ENCODE measurements at regions not wholly inside any gene's neighbourhood (a gene's known extent, or its start where the extent isn't known, plus 50 kb on each side); places are given as distances from the start of the nearest gene placed in this dataset.
A peak's percentile ranks its signal among the peaks of the same experiment; 100 is the strongest.
"Not testable (repeated sequence)": the region's sequence is repeated elsewhere in the genome, so short reads cannot be mapped to it uniquely, and the experiment has no call there.

DNA sequence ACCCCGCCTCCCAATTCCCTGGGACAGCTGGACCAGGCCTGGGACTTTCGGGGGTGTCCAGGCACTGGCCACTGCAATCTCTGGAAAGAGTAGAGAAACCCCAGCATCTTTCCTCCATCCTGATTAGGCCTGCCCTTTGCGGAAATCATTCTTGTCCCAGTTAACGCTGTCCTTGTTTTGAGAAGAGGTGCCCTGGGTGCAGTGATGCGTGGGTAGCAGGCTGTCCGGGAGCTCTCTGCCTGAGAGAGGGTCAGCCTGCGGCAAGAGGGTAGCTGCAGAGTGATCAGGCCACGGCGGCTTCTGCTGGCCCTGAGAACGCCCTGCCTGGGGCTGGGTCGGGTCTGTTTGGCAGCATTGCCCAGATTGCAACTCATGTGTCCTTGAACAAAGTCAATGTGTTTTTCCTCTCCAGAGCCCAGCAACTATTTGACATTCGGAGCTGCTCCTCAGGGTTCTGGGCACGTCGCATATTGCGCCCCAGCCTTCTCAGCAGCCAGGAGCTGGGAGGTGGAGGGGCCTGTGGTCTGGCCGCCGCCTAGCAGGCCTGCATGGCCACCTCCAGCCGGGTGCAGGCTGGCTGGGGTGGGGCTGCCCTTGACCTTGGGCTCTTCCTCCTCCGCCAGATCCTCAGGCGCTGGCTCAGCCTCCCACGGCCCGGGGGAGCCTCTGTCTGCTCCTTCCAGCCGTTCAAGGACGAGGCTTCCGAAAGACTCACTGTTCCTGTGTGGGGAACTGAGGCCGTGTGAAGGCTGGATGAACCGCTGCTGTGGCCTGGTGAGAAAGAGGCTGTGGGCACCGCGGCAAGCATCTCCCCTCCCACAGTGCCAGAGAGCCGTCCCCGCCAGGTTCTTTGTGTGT is 150.1 kb upstream of the ZNF469 start:
- DNase-seq = not testable (repeated sequence)

DNA sequence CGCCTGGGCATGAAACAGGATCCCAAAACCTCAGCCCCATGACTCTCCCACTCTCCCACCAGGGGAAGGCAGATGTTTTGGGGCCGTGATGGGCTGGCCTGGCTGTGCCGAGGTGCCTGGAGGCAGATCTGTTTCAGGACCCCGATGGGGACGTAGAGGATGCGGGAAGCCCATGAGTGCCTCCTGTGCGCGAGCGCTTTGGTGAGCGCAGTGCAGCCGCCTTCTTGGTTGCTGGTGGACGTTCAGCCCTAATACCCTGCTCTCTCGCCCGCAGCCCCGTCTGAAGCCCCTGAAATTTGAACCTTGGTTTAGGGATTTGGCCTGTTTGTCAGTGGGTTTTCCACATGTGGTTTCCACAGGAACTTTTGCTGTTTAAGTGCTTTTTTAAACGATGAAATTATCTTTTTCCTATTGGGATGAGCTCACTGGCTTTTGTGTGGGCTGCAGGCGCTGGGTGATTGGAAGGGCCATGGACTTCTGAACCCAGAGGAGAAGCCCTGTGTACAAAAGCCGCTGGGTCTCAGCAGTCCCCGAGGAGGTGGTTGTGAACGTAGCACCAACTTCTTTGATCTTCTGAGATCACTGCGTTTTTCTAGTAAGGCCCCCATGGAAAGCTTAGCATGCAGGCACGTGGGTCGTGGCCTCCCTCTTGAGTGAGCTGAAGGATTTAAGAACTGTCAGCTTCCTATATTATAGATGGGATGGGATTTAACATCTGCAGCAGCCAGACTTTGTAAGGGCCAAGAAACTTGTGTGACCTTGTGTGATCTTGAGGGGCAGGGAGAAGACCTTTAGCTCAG is 148.9 kb upstream of the ZNF469 start:
- DNase-seq = not testable (repeated sequence)

DNA sequence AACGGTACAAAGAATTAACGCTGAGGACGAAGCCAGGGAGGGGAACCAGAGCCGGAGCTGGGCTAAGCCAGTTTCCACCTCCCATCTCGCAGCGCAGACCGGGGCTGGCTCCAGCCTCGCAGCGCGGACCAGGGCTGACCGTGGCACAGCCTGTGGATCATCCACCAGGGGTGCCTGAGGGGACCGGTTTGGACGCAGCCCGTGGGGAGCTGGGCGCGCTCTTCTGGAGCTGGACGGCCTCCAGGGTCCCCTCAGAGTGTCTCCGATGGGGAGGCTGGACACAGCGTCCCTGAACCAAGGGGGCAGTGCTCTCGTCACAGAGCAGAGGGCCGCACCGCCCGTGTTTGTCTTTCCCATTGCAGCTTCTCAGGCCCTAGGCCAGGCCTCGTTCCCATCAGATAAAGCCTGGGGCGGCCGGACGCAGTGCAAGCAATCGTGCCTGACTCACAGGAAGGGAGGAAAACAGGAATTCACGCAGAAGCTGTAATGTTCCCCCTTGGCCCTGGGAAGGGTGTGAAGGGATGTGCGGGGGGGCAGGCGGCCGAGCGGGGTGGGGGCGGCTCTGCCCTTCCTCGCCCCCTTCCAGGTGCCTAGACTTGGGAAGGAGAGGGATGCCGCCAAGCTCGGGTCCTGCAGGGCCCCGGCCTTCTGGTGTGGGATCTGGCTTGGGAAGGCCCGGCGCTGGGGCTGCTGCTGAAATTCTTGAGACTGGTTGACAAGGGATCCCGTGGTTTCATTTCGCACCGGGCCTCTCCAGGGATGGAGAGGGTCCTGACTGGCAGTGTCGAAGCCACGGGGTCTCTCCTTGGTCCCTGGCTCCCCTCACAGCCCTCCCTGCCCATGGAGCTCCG is 148.1 kb upstream of the ZNF469 start:
- DNase-seq = not testable (repeated sequence)

DNA sequence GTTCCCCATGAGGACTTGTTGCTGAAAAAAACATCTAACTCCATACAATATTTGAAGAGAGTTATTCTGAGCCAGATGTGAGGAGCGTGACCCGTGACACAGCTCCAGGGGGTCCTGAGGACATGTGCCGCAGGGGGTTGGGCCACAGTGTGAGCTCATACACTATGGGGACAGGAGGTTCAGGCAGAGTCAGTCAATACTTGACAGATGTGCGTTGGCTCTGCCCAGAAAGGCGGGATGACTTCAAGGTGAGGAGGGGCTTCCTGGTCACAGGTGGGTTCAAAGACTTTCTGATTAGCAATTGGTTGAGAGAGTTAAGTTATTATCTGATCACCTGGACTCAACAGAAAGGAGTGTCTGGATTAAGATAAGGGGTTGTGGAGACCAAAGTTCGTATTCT is 147.1 kb upstream of the ZNF469 start:
- DNase-seq = not testable (repeated sequence)

DNA sequence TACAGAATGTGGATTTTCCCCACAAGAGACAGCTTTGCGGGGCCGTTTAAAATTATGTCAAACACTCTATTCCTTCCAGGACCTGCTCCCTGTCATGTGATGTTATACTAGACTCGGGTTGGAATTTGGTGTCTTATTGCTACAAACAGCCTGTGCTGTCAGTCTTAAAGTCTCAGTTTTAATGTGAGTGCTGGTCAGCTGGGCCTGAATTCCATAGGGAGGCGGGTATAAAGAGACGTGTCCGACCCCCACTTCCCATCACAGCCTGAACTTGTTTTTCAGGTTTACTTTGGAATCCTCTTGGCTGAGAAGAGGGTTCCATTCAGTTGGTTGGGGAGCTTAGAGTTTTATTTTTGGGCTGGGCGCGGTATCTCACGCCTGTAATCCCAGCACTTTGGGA is 146.5 kb upstream of the ZNF469 start:
- not testable (repeated sequence) for DNase-seq

DNA sequence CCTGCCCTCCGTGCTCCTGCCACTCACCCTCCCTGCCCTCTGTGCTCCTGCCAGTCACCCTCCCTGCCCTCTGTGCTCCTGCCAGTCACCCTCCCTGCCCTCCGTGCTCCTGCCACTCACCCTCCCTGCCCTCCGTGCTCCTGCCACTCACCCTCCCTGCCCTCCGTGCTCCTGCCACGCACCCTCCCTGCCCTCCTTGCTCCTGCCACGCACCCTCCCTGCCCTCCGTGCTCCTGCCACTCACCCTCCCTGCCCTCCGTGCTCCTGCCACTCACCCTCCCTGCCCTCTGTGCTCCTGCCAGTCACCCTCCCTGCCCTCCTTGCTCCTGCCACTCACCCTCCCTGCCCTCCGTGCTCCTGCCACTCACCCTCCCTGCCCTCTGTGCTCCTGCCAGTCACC is 145.4 kb upstream of the ZNF469 start:
- not testable (repeated sequence) for DNase-seq

DNA sequence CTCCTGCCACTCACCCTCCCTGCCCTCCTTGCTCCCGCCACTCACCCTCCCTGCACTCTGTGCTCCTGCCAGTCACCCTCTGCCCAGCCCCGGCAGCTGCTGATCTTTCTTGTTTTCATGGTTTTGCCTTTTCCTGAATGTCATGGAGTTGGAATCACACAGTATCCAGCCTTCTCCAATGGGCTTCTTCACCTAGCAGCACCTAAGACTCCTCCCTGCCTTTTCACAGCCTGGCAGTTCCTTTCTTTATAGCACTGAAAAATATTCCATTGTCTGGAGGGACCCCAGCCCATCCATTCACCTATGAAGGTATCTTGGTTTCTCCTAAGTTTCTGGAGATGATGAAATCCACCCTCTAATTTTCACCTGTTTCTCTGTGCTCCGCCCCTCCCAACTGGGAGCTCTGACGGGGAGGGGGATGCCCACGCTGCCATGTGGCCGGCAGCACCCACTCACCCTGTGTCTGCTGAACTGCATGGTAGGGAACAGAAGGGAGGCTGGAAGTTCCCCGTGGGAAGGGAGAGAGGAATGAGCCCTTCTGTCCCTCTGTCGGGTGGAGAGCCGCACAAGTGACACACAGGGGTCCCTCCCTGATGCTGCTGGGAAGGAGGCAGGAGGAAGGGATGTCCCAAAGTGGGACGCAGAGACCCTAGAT is 144.9 kb upstream of the ZNF469 start:
- DNase-seq = not testable (repeated sequence)

DNA sequence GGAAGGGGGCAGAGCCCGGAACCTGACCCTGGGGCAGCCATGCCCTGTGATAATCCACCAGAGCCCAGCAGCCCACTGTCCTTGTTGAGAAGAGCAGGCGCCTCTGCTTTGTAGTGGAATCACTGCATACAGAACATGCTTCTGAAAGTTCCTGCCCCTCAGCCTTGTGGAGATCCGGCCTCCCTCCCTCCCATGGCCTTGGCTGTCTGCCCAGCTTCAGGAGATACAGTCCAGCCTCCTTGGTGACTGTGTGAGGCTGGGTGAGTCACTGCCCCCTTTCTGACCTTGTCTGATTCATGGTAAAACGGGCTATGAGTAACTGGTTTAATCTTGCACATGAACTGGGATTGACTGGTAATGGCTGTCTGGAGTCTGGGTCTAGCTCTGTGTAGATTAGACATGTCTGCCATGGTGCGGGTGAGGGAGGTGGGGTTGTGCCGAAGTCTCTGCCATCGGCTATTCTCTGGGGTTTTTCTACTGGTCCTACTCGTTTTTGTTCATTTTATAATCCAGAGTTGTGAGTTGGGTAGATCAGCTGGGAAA is 144.0 kb upstream of the ZNF469 start:
- DNase-seq = peak; percentile 60

DNA sequence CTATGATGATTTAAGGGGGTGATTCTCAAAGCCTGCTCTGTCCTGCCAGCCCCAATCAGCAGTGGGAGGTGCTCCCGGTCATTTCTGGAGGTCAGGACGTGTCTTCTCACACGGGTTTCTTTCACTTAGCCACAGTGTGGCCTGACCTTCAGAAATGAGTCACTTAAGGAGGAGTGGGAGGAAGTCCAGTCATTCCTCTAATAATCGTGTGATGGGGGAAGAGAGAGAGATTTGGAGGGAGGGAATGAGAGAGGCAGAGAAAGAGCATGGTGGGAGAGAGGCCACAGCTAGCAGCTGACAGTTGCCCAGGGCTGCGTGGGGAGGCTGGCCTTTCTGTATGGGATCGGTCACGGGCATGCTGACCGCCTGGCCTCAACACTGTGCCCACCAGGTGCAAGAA is 142.6 kb upstream of the ZNF469 start:
- not testable (repeated sequence) for DNase-seq

DNA sequence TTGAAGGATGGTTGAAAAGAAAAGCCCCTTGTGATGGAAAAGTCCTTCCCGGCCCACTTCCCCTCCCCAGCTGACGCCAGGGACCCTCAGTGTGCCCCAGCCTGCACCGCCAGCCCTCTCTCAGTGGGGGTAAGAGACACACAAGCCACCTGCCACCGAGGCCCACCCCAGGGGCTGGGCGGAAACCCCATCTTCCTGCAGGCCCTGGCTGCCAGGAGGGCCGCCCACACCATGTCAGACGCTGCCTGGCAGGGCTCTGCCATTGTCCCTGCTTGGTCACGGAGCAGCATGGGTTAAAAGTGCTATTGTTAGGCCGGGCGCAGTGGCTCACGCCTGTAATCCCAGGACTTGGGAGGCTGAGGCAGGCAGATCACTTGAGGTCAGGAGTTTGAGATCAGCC is 142.0 kb upstream of the ZNF469 start:
- DNase-seq = not testable (repeated sequence)

DNA sequence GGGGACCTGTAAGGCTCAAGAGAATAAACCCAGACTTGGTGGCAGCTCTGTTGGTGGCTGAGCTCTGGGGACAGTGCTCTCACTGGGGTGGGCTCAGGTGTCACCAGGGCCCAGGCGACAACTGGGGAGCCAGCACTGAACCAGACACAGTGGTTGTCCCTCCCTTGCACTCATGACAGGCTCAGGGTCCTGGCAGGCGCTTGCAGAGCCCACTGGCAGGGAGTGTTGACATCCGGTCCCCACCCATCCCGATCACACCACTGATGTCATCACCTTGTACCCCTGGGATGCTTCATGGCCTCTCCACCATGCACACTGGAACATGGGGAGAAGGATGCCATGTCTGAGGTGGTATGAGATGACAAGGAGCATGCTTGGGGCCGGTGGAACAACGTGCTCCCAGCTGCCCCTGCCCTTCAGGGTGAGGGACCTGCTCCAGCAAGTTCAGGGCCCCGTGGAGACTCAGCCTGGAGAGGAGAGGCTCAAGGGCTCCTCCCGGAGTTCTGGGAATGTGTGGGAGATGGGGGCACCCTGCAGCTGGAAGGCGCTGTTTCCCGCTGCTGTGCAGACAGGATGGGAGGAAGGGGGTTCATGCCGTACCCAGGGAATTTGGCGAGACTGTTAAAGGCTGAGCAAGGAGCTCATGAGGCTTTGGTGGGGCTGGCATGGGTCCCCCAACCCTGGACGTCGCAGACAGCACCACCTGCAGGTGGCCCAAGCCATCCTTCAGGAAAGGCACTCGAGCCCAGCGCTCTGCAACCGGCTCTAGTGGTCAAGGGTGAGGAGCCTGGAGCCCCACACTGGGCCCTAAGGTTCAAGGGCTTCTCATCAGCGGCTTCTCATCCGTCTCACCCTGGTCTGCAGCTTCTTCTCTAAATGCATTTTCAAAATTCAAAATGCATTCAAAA is 141.1 kb upstream of the ZNF469 start:
- not testable (repeated sequence) for DNase-seq

DNA sequence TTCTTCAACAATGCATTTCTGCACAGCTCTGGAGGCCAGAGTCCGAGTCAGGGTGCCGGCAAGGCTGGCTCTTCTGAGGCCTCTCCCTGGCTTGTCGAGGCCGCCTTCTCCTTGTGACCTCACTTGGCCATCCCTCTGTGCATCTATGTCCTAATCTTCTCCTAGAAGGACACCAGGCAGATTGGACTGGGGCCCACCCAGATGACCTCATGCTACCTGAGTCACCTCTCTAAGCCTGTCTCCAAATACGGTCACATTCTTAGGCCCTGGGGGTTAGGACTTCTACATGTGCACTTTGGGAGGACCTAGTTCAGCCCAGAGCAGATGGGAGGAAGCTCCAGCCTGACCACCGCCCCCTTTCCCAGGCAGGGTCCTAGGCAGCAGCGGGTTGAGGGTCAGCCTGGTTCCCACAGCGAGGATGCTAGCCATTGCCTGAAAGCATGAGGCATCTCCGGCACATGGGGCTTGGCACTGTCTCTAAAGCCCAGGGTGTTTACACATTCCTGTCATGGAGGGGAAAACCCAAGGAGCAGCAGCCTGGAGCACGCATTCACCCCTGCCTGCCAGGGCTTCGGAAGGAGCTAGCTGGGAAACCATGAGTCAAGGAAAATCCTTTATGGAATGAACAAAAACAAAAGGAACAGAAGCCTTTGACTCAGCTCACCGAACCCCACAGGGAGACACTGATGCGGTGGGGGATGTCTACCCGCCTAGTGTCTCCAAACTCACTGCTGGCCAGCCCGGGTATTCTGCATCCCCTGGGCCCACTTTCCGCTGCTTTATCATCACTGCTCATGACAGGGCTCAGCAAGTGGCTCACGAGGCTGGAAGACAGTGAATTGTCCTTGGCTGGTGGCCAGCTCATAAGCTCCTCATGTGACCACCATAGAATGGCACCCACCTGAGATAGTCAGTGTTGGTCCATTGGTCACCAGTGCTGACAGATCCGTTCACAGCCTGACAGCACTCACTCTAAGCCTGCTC is 140.2 kb upstream of the ZNF469 start:
- not testable (repeated sequence) for DNase-seq

DNA sequence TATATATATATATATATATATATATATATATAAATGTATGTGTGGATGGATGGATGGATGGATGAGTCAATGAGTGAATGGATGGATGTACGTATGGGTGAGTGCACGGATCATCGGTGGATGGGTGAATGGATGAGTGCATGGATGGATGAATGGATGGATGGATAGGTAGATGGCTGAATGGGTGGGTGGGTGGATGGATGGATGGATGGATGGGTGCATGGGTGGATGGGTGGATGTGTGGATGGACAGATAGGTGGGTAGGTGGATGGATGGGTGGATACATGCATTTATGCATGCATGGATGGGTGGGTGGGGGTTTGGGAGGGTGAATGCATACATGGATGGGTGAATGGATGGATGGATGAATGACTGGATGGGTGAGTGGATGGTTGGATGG is 138.8 kb upstream of the ZNF469 start:
- DNase-seq = not testable (repeated sequence)

DNA sequence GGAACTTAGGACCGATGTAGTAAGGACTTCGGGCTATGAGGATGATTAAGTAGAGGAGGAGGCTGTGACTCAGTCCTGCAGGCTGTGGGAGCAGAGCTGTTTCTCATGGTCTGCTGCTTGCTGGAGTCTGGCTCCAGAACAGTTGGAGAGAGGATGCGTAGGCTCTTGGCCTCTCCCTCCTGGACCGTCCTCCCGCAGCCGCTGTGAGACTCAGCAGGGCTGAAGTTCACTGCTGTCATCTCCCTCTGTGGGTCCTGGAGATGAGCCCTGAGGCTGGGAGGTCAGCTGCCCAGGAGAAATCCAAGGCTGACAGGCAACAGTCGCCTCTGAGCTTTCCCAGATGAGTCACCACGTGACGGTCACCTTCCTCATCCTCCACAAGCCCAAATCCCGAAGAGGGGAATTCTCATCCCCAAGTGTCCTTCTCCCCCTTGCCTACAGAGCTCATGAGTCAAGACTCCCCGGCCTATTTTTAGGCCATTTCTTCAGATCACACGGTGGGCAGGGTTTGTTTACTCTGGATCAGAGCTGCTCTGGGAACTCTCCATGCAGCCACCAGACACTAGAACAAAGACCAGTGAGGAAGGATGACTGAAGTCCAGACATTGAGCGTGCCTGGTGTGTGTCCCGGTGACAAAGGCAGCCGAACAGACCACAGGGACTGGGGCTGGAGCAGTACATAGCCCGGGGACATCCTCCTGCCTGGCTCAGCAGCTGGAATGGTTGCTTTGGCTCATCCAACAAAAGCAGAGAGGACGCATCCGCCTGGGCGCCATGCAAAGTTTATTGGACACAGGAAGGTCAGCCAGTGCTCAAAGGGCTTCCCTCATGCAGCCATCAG is 137.3 kb upstream of the ZNF469 start:
- not testable (repeated sequence) for DNase-seq

DNA sequence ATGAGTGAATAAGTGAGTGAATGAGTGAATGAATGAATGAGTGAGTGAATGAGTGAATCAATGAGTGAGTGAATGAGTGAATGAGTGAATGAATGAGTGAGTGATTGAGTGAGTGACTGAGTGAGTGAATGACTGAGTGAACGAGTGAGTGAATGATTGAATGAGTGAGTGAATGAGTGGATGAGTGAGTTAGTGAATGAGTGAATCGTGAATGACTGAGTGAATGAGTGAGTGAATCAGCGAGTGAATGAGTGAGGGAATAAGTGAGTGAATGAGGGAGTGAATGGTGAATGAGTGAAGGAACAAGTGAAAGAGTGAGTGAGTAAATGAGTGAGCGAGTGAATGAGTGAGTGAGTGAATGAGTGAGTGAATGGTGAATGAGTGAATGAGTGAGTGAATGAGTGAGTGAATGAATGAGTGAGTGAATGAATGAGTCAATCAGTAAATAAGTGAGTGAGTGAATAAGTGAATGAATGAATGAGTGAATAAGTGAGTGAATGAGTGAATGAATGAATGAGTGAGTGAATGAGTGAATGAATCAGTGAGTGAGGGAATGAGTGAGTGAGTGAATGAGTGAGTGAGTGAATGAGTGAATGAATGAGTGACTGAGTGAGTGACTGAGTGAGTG is 135.7 kb upstream of the ZNF469 start:
- not testable (repeated sequence) for DNase-seq

DNA sequence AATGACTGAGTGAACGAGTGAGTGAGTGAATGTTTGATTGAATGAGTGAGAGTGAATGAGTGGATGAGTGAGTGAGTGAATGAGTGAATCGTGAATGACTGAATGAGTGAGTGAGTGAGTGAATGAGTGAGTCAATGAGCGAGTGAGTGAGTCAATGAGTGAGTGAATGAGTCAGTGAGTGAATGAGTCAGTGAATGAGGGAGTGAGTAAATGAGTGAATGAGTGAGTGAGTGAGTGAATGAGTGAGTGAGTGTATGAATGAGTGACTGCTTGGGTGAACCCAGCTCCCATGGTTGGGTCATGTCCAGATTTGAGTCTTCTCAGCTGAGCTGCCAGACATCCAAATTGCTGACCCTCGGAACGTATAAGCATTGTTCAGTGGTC is 135.2 kb upstream of the ZNF469 start:
- not testable (repeated sequence) for DNase-seq

DNA sequence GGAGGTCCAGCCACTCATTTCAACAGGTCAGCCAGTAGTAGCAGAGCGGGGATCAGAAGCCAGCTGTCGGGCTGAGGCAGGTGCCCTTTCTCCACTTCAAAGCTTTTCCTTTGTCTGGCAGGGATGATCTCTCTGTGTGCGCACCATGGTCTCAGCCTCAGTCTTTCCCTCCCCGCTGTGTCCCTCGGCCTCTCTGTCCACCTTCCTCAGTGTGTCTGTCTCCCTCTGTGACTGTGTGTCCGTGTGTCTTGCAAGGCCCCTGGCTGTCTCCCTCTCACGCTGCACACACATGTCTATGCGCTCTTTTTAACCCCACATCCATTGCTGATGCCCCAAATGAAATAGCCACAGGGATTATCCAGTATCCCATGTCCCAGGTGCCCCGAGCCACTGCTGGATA is 134.0 kb upstream of the ZNF469 start:
- DNase-seq = not testable (repeated sequence)

DNA sequence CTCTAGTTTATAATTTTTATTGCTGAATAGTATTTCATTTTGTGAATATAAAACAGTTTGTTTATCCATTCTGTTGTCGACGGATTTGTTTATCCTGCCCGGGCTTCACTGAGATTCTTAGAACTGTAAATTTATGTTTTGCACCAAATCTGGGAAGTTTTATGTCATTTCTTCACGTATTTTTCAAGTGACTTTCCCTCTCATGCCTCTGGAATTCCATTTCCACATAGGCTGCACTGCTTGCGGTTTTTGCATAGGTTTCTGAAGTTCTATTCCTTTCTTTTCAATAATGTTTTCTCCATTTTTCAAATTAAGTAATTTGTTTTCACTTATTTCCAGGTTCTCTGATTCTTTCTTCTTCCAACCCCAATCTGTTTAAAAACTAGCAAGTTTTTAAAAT is 132.4 kb upstream of the ZNF469 start:
- DNase-seq = not testable (repeated sequence)
